Muscle of arm (tissue), 1 donor: ENCODE measurements at regions not wholly inside any gene's neighbourhood (a gene's known extent, or its start where the extent isn't known, plus 50 kb on each side); places are given as distances from the start of the nearest gene placed in this dataset.
"Not testable (repeated sequence)": the region's sequence is repeated elsewhere in the genome, so short reads cannot be mapped to it uniquely, and the experiment has no call there.

ENCODE experiments used
- DNase-seq: peaks from one replicate; pipeline ENCODE4 v3.0.0-alpha.2; 2013

DNA sequence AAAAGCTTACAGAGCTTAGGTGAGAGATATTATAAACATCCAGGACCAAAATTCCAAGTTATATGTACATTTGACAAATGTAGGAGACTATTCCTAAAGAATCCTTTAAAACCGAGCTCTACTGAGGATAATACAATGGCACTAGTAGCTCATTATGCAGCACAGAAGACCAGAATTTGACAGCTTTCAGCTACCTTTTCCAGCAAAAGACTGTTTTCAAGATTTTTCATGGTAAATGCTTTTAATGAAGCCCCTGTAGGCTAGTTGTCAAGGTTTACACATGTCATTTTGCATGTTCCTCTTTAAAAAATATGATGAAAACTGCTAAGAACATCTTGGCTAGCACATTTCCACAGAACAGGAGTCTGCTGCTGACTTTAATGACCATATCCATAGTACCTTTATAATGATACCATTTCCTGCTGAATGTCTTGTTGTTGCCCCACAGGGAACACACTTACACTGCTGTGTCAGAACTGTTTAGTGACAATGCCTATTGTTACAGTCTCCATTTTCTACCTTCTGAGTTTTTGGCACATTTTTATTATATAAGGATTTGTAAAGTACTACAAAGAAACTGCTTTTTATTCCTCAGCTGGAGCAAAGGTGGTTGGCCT lies 1382.3 kb downstream of the RAPGEF2 start:
- no peak for DNase-seq

DNA sequence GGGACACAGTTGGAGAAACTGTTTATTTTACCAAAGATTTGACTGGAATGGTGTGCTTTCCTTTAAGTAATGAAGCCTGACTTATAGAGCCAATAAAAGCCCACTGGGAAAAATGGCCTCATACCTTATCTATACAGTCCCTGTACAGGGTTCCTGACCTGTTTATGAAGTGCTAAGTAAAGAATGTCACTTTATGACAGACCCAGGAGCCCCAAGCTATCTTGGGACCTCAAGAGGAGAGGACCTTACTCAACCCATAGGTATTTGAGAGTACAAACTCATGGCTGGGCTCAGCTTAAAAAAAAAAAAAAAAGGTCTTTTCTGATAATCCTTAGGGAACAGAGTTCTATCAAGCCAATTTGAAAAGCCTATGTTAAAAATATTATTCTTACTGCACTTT lies 1389.3 kb downstream of the RAPGEF2 start:
- no peak for DNase-seq

DNA sequence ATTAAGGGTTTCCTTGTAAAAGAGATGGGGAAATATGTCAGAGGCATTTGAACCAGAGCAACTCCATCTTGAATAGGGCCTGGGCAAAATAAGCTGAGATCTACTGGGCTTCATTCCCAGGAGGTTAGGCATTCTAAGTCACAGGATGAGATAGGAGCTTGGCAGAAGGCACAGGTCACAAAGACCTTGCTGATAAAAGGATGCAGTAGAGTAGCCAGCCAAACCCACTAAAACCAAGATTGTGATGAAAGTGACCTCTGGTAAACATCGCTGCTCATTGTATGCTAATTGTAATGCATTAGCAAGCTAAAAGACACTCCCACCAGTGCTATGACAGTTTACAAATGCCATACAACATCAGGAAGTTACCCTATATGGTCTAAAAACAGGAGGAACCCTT lies 1390.3 kb downstream of the RAPGEF2 start:
- no peak for DNase-seq

DNA sequence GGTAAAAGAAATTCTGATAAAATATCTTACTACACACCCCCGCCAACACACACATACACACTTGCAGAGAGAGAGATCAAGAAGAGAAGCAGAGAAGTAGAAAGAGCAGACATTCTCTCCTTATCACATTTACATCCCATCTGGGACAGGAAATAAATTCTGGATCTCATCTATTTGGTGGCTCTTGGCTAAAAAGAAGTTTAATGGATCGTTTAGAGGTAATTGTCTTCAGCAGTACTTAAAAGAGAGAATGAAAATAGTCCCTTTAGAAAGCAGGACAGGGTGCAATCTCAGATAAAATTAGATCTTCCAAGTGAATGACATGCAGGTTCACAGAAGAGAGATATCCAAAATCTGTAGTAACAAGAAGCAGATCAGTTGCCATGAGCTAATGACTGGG lies 1392.5 kb downstream of the RAPGEF2 start:
- DNase-seq, result no peak

DNA sequence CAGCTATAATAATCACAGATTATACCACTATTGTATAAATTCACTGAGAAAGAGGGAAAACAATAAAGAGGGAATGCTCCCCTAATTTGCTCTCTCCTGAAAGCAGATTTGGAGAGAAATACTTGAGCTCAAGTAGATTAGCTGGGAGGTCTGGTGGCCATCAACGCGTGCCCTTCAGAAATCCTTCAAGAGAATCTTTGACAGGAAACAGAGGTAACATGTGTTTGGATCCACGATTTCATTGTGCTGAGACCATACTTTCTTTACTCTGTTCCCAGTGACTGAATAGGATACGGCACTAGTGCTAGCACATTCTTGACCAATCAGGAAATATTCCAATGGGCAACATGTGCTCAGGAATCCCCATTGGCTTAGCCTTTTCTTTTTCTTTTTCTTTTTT lies 1395.3 kb downstream of the RAPGEF2 start:
- no peak for DNase-seq

DNA sequence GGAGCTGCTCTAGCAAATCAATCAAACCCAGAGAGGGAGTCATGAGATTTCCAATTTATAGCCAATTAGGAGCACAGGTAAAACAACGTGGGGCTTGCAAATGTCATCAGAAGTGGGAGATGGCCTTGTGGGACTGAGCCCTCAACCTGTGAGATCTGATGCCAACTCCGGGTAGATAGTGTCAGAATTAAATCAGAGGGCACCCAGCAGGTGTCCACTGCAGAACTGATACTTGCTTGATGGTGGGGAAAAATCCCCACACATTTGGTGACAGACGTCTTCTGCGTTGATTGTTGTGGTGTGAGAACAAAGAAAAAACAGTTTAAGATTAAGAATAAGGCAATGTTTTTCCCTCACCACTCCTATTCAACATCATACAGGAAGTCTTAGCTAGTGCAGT lies 1402.8 kb downstream of the RAPGEF2 start:
- no peak for DNase-seq

DNA sequence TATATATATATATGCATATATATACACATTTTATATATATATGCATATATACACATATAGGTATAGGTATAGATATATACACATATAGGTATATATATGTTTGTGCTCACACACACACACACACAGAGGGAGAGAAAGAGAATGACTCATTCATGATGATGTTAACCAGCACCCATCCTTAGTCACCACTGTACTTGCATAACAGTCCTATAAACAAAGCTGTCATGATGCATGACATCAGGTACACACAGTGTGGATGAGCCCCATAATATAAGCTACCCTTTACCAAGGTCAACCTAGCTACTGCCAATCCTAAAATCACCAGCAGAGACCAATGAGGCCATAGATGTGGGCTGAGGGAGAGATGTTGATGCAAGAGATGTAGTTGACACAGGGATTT lies 1408.0 kb downstream of the RAPGEF2 start:
- no peak for DNase-seq

DNA sequence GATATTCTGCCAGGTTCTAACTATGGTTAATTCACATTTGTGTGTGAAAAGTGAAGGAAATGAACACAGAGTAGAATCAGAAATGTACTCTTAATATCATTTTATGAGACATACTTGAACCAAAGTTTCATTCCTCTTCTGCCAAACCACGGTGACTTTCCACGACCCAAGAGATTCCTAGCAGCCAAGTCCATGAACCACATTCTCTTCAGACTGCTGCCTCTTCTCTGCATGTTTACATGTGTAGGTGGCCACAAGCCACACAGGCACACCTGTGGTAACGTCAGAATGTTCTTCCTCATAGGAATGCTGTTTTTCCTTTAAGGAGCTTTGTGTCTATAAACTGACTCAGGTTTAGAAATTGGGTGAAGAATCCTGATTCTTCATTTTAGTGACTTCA lies 1411.2 kb downstream of the RAPGEF2 start:
- no peak for DNase-seq

DNA sequence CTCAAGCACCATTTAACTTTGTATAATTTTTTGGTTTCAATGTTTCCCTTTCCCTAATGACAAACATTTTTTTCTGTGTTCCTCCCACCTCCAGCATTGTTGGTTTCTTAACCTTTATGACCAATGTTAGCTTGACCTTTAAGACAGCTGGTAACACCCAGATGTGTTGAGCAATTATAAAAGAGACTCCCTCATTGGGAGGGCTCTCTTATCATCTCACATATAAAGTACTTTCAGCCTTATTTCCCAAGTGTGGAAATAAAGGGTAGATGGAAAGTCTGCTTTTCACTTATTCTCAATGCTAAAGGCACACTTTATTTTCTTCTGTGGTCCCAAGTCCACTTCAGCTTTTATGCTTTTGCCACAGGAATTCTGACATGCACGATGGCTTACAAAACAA lies 1420.4 kb downstream of the RAPGEF2 start:
- DNase-seq, result no peak

DNA sequence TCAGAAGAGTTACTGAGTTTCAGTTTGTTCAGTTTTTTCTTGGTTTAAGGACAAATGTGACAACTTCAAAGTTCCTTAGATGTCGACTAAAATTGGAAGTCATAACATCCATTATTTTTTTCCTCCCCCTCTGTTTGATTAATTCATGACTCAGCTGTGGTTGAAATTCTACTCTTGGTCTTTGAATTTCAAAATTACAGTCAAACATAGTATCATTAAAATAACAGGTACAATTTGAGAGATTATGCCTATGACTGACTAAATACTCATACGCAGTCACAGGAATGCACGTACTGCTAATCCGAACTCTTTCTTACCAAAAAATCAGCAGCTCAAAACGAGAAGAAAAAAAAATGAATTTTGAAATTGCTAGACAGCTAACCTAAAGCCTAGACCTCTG lies 1434.8 kb downstream of the RAPGEF2 start:
- no peak for DNase-seq

DNA sequence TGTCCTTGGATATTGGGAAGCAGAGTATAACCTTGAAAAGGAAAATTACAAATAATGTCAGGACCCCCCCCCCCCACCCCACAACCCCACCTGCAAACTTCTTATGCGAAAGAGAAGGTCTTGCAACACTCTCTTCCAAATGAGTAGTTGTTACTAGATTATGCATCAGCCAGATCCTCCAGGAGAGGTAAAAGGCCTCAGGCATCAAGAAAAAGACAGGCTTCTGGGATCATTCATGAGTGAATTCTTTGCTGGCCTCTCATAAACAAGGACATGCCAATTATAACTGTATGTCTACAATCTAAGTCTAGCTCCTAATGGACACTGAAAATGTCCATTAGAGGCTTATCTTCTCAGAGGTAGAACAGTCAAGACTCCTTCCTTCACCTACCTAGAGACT lies 1443.3 kb downstream of the RAPGEF2 start:
- no peak for DNase-seq

DNA sequence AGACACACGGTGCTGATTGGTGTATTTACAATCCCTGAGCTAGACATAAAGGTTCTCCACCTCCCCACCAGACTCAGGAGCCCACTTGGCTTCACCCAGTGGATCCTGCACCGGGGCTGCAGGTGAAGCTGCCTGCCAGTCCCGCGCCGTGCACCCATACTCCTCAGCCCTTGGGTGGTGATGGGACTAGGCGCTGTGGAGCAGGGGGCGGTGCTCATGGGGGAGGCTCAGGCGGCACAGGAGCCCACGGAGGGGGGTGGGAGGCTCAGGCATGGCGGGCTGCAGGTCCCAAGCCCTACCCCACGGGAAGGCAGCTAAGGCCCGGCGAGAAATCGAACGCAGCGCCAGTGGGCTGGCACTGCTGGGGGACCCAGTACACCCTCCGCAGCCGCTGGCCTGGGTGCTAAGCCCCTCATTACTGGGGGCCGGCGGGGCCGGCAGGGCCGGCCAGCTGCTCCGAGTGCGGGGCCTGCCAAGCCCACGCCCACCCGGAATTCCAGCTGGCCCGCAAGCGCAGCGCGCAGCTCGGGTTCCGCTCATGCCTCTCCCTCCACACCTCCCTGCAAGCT lies 1447.2 kb downstream of the RAPGEF2 start:
- not testable (repeated sequence) for DNase-seq

DNA sequence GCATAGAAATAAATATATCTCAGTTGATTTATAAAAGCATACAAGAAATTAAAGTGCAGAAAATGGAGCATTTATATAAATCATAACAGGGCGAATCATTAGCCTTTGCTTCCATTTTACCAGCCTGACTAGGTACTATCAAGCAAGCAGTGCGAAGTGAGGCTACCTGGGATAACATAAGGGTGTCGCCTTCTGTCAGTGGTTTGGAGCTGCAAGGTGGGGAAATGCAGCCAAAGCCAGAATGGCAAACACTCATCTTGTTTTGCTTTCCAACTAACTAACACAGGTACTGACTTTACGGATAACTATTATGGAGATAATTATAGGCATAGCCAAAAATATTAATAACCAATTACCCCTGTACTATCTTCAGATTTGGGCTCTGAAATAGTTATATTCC lies 1459.8 kb downstream of the RAPGEF2 start:
- DNase-seq, result no peak

DNA sequence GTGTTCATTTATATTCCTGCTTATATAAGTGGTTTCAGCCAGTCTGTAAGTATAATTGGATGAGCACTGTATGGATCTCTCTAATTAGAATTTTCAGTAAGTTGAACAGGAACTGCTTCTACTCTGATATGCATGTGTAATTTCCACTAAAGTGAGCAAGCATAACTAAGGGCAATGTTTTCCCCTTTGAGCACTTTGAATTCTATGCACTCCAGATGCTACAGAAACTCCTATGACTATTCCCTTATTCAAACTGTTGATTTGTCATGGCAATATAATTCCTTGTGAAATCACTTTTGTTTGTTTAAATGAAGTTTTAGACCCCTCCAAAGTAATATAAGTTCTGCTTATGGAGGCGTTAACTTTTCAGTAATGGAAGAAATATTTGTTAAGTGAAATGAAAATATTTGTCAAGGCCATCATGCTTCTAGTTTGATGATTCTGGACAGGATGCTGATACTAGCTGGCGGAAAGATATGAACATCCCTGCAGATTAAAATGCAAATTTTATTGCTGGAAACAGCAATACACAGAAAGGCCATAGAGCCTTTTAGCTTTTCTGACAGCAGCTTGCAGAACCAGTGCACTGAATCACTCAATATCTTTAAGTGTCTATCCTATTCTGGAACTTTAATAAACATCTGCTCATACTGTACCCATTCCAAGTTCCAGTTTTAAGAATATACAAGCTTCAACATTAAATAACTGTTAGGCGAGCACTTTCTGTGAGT lies 1460.8 kb downstream of the RAPGEF2 start:
- DNase-seq, result no peak

DNA sequence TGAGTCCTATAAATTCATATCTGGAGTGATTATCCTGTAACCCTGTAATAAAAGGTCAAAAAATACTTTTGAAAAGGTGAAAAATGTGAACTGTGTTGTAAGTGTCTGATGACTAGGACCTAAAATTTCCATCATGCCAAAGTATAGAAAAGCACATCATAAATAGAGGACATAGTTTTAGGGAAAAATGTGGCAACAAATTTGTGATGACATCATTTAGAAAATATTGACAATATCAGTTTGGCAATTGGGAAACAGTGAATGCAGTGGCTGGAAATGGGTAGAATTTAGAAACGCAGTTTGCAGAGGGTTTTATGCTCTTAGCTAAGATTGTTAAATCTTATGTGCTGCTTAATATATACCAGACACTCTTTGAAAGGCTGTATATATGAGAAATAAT lies 1464.8 kb downstream of the RAPGEF2 start:
- no peak for DNase-seq

DNA sequence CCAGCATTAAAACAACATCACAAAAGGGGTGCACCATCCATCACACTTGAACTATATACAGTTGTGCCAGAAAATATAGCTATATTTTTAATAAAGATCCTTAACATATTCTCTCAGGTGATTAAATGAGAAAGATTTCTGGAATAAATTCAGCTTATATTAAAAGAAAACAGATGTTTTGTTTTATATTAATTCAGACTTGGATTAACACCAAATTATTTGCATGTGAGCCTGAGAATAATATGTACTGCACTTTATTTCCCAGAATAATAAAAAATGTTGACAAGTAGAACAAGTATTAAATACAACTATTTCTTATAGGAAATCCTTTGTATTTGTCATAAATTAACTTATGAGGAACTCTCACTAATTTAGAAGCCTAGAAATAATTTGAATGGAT lies 1467.4 kb downstream of the RAPGEF2 start:
- no peak for DNase-seq

DNA sequence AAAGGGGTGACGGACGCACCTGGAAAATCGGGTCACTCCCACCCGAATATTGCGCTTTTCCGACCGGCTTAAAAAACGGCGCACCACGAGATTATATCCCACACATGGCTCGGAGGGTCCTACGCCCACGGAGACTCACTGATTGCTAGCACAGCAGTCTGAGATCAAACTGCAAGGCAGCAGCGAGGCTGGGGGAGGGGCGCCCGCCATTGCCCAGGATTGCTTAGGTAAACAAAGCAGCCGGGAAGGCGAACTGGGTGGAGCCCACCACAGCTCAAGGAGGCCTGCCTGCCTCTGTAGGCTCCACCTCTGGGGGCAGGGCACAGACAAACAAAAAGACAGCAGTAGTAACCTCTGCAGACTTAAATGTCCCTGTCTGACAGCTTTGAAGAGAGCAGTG lies 1471.4 kb downstream of the RAPGEF2 start:
- not testable (repeated sequence) for DNase-seq

DNA sequence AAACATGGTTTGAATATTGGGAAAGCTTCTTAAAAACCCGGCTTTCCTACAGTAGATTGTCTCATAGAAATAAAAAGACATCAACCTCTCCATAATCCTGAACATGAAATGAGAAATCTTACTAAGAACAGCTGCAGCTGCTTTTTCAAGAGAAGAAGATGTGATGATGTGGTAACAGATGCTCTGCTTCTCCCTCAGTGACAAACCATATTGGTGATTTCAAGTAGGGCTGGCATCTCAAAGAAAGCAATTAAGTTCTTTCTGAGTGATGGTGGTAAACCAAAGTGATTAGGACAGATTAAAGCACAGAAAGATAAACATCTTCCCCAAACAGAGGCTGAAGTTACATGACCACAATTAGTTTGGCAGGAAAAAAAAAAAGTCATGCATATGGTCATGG lies 1477.7 kb downstream of the RAPGEF2 start:
- DNase-seq, result no peak

DNA sequence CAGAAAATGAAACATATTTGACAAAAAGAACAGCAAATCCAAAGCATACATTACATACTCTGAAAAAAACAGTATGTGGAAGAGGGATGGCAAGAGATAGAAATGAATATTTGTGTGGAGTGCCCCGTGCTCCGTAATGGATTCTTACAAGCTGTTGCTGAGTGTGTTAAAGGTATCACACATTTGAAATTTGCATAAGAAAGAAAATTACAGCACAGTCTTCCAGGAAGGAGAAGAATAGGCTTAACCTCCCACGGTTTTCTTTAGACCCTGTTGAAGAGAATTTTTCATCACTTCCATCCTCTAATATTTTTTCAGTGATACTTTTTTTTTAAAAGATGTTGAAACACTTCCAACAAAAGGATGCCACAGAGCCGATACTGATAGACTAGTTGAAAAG lies 1489.4 kb downstream of the RAPGEF2 start:
- DNase-seq, result no peak

DNA sequence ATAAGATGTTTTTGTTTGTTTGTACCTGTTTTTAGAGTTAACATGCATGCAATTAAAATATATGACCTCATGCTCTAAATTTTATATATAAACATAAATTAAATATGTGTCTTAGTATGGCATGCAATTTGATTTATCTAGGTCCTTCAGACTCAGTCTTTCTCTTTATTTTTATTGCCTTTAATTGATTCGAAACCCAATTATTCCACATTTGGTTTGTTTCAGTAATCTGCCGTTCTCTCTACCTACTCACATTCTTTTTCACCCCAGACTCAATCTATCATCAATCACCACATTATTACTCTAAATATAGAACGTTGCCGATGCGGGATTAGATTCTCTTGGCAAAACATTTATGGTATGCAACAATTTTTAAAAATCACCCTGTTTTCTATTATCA lies 1492.8 kb downstream of the RAPGEF2 start:
- no peak for DNase-seq

DNA sequence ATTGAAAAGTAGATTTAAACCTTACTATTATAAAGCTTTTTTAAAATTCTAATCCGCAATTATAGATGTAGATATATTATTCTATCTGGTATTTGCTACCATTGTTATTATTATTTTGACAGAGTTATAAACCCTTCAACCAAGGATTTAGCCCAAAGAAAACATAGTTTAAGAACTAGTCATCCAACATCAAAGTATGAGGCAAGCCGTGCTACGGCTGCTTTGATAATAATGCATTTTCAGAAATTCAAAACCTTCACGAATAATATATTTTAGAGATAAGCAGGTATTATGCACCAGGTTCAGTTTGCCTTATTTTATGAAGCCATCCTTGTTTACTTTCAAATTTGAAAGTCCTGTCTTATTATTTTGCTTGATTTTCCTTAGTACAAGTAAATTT lies 1501.7 kb downstream of the RAPGEF2 start:
- no peak for DNase-seq

DNA sequence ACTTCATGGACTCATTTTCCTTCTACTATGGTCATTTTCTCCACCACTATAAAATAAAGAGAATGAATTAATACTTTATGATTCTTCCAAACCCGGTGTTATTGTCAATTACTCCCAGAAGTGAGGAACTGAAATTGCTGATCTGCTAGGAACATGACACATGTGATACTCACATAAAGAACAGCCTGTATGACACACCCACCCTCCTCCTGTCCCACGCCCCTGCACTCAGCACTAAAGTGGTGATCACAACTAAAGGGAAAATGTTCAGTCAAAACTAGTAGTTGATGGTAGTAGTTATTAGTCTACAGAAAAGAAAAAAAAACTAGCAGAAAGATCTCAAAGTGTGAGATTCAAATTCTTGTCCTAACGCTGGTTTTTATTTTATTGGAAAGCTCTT lies 1508.3 kb downstream of the RAPGEF2 start:
- DNase-seq, result no peak

DNA sequence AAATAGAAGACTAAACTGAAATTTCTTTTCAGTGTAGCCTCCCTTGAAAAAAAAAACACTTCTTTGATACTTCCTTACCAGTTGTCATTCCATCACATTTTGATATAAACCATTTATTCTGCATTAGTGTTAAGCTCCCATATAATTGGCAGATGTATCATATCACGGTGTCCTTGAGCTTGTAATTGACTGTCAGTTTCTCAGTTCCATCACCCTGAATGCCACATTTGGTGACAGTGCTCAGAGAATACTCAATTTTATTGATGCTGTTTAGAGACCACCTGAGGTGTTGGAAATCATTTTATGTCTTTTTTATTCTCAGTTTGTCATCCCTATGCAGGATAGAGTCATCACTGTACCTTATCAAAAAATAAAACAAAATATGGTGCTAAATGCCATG lies 1528.2 kb downstream of the RAPGEF2 start:
- no peak for DNase-seq

DNA sequence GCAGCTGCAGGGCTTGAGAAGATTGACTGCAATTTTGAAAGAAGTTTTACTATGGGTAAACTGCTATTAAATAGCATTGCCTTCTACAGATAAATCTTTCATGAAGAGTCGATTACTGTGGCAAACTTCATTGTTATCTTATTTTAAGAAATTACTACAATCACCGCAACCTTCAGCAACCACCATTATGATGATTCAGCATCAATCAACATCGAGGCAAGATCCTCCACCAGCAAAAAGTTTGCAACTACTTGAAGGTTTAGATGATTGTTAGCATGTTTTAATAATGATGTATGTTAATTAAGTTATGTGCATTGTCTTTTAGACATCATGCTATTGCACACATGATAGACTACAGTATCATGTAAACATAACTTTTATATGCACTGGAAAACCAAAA lies 1511.0 kb downstream of the FSTL5 start:
- no peak for DNase-seq
